GM18507 (cell line): ENCODE measurements at regions not wholly inside any gene's neighbourhood (a gene's known extent, or its start where the extent isn't known, plus 50 kb on each side); places are given as distances from the start of the nearest gene placed in this dataset.

ENCODE experiments used
- DNase-seq: peaks from one replicate; pipeline ENCODE4 v3.0.0; 2011; ENCODE audit warnings: low read depth; ENCODE audit not compliant: insufficient read length; ENCODE audit errors: extremely low spot score
- FAIRE-seq: peaks from 2 replicates; lab custom pipeline; 2011; peaks lifted over from hg19 to GRCh38; lab: Jason Lieb, UNC

GRCh38 chr1:5516756-5517155, 475.5 kb downstream of the NPHP4 start:
- FAIRE-seq (no peak), DNase-seq (no peak)

DNA sequence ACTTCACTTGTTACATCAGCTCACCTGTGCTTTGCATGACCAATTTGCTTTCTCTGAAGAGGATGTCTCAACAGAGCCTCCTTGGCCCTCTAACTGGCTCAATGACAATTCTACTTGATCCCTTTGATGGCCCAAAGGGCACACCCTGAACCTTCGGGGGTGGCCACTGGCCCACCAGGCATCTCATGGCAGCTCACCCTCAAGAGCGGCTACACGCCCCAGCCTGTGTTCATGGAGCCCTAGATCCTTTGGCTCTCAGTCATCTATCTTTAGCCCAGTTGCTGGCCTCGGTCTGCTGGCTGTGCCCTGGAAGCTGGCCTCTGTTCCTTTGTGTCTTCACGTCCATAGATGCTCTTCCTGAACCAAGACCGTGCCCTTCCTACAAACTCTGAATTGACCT, 476.7 kb downstream of the NPHP4 start:
- DNase-seq = no peak

GRCh38 chr1:5514527-5515183, 477.6 kb downstream of the NPHP4 start:
- DNase-seq = peak; percentile 61
- peak; percentile 84 for FAIRE-seq

More for the DNA sequence above, 476.7 kb downstream of the NPHP4 start:
- no peak for FAIRE-seq

DNA sequence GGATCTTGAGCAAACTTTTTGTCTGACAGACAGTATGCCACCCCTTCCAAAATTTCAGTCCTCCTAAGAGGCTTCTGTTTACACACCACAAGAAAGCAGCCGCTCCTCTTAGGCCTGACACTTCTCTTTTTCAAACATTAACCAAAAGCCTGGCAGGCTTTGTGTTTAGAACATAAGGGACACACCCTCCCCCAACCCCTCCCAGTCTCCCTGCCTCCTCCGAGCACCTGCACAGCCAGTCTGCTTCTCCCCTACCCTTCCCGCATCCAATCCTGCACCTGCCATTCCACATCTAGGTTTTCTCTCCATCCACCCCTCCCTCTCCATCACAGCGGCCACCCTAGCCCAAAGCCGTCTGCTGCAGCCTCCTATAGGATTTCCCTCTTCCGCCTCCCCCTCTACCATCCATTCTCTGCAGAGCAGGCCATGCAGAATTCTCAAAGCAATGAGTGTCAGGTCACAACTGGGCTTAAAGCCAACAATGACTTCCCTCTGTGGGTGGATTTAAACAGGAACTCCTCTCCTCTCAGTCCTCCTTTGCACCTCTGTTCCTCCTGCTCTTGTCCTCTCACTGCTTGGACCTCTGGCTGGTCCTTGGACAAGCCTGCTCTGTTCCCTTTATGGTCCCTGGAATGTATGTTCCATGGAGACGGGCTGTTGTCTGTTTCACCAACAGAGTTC, 478.2 kb downstream of the NPHP4 start:
- DNase-seq (no peak), FAIRE-seq (no peak)

- no peak for FAIRE-seq
Observed at GRCh38 chr1:5513179-5513578, 479.0 kb downstream of the NPHP4 start.

DNA sequence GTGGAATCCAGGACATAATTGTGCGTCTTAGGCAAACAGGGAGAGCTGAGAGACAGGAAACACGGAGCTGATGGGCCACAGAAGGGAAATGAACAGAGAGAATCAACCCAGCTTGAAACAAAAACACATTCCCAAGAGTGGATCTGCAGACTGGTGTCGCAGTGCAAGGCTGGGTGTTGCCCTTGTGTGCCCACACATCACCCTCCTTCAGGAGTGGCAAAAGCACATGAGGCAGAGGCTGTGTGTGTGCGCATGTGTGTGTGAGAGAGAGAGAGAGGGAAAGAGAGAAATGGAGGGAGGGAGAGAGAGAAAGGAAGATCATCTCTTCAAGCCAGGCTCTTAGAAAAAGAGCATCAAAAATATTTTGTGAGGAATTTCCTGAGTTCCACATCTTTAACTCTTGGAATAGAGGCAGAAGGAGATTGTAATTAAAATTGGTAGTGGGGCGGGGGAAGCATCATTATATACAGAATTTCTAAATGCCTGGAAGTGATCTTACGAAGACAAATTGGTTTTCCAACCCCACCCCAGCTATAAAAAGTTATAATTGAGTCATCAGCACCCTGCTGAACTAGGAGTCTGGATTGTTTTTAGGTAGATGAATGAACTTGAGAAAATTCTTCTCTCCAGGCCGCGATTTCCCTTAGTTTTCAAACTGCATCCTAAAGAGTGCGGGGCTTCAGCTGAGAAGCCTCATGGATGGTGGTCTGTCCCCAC, 480.7 kb downstream of the NPHP4 start:
- DNase-seq (no peak), FAIRE-seq (no peak)

More at GRCh38 chr1:5513179-5513578, 479.0 kb downstream of the NPHP4 start:
- no peak for DNase-seq

- FAIRE-seq (peak; percentile 64), DNase-seq (peak; percentile 66)
Observed at GRCh38 chr1:5509664-5510452, 482.4 kb downstream of the NPHP4 start.

DNA sequence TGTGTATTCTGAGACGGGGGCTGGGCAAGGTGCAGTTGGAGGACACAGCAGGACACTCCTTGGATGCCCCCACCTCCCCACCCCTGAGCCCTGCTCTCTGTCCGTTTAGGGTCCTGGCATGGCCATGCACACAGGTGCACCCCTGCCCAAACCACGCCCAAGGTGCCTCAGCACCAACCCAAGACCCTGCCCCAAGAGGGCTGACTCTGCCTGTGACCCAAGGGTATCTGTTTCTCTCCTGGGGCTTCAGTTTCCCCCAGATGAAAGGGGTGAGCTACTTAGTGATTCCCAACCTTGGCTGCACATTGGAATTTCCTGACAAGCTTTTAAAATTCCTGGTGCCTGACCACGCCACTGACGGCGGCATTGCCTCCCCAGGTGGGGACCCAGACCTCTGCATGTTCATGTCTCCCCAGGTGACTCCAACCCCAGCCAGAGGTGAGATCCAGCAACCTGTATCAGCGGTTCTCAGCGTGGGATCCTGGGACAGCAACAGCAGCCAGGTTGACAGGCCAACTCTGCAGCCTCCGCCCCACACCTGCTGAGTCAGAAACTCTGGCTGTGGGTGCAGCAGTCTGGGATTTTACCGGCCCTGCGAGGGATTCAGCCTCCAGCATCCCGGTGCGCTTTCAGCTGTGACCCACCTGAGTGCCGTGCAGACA, 483.4 kb downstream of the NPHP4 start:
- DNase-seq (no peak), FAIRE-seq (no peak)

GRCh38 chr1:5507340-5507739, 484.9 kb downstream of the NPHP4 start:
- FAIRE-seq (no peak), DNase-seq (no peak)

DNA sequence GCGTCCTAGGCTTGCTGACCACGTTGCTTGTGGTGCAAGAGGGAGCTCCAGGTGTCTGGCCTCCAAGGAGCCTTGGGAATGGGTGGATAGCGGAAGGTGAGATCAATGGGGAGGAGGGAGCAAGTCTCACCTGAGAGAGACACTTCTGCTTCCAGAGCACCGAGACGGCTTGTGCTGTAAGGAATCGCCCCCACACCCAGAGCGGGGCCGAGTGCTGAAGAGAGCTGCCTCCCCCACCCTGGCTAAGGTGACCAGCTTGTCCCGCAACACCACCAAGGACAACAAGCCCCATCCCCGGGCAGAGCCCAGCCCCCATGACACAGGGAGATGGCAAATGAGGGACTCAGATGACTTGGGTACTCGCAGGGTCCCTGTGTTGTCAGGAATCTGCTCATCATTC, 485.6 kb downstream of the NPHP4 start:
- no peak for DNase-seq
- no peak for FAIRE-seq

DNA sequence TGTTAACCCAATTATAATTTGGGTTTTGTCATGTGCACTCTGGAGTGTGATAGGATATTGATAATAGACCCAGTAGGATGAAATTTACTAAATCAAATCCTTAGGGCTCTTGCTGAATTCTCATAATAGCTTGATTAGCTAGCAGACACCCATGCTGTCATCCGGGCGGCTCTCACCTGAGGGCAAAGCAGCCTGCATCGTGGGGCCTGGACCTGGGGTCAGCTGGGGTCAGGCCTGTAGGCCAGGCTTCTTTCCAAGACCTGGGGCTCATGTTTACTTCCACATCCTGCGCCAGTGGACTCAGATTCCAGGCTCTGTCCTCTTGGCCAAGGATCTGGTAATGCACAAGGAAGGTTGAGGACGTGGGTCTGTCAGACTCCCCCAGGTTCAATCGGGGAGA, 486.3 kb downstream of the NPHP4 start:
- no peak for DNase-seq
- no peak for FAIRE-seq

DNA sequence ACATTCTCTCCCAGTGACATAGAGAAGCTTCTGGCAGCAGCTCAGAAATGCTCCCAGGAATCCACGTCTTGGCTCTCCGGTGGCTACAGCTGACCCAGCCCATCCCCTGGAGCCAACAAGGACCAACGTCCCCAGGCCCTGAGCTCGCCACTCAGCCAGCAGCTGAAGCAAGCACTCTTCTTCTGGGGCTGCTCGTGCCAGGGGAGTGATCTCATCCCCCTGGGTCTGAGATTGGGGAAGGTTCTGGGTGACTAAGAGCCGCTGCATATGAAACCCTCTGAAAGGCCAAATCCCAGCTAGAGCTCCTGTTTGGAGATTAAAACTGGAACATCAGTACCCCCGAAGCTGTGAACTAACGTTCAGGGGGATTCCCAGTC, 487.9 kb downstream of the NPHP4 start:
- no peak for DNase-seq
- FAIRE-seq = no peak

GRCh38 chr1:5503556-5504363, 488.5 kb downstream of the NPHP4 start:
- FAIRE-seq (no peak), DNase-seq (no peak)

GRCh38 chr1:5502311-5503194, 489.7 kb downstream of the NPHP4 start:
- no peak for DNase-seq
- FAIRE-seq = no peak

- FAIRE-seq (no peak), DNase-seq (no peak)
Observed at GRCh38 chr1:5501206-5501930, 490.9 kb downstream of the NPHP4 start.

DNA sequence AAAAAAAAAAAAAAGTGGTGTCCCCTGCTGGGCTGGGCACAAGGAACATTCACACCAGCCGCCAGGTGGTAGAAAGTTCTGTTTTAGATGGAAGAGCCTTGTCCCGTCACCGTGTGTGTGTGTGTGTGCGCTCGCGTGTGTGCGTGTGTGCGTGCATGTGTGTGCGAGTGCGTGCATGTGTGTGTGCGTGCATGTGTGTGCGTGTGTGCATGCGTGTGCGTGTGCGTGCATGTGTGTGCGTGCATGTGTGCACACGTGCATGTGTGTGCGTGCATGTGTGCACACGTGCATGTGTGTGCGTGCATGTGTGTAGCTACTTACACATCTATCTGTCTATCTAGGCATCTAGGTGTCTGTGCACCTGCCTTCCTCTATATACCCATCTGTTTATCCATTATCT, 491.7 kb downstream of the NPHP4 start:
- DNase-seq (no peak), FAIRE-seq (no peak)

- FAIRE-seq = no peak
Observed at GRCh38 chr1:5497503-5497902, 494.7 kb downstream of the NPHP4 start.

More at GRCh38 chr1:5497503-5497902, 494.7 kb downstream of the NPHP4 start:
- no peak for DNase-seq
